ENCODE measurements at regions not wholly inside any gene's neighbourhood (a gene's known extent, or its start where the extent isn't known, plus 50 kb on each side); places are given as distances from the start of the nearest gene placed in this dataset.

- Histone ChIP-seq H4K5ac (ENCODE audit: insufficient read length, low read depth, low read length) (no peak overlapping the region), H2AFZ (ENCODE audit: low read length) (no peak overlapping the region), H4K8ac (replicated peaks; ENCODE audit: insufficient read length, low read depth, low read length) (no peak overlapping the region), H3K14ac (ENCODE audit: insufficient read depth, low read length) (no peak overlapping the region), H3K4me2 (ENCODE audit: insufficient read depth, insufficient read length, low read length) (no peak overlapping the region), H3K4ac (ENCODE audit: low read depth, low read length) (no peak overlapping the region), H3K23ac (ENCODE audit: insufficient read length, low read depth, low read length) (no peak overlapping the region), H2AK5ac (ENCODE audit: insufficient read length, low read length) (no peak overlapping the region), H3K23me2 (ENCODE audit: insufficient read length, low read depth, low read length, poor library complexity, severe bottlenecking) (no peaks in the 10 kb centered on the region), H3K18ac (ENCODE audit: insufficient read length, low read depth, low read length) (peak overlapping the region; percentile 18), H2BK20ac (ENCODE audit: low read depth, low read length, poor library complexity, severe bottlenecking) (no peak overlapping the region), H3K56ac (ENCODE audit: insufficient read length, low read depth, low read length) (no peak overlapping the region), H4K91ac (ENCODE audit: insufficient read length, low read depth, low read length) (no peak overlapping the region), H4K20me1 (ENCODE audit: control insufficient read depth, insufficient read depth, insufficient read length) (no peaks in the 10 kb centered on the region), H3K27me3 (ENCODE audit: insufficient read depth, low read length) (no peaks in the 10 kb centered on the region), H3K79me2 (ENCODE audit: insufficient read depth, low read length) (no peaks in the 10 kb centered on the region), H2BK120ac (ENCODE audit: low read depth, low read length, poor library complexity, severe bottlenecking) (no peak overlapping the region), H3K9me3 (ENCODE audit: control insufficient read depth, low read depth, low read length) (no peaks in the 10 kb centered on the region), H3K9ac (ENCODE audit: extremely low read depth, insufficient read length, low read length) (no peak overlapping the region), H2BK15ac (ENCODE audit: low read depth, low read length) (no peak overlapping the region), H3K4me1 (ENCODE audit: insufficient read depth, low read length) (peaks cover 8% of the 10 kb centered on the region; the same call in 1 of the 2 replicates), H3T11ph (ENCODE audit: low read length) (no peak overlapping the region), H3K27ac (ENCODE audit: insufficient read length, low read depth, low read length) (no peak overlapping the region), H2BK12ac (ENCODE audit: insufficient read length, low read depth, low read length) (no peak overlapping the region), H3K79me1 (ENCODE audit: insufficient read depth, low read depth, low read length, poor library complexity, severe bottlenecking) (no peaks in the 10 kb centered on the region), H2BK5ac (ENCODE audit: insufficient read length, low read length) (no peak overlapping the region)
- H3K27me3 Mint-ChIP-seq (ENCODE audit: low read depth) = no peaks in the 10 kb centered on the region; the same call in 1 of the 2 replicates
- no CpG with 5 or more reads among the region's 6 CpGs for WGBS (ENCODE audit: extremely low coverage, insufficient read length, low lambda C conversion rate)
- TF ChIP-seq CTCF (conservative IDR thresholded peaks at IDR 0.05) = no peak
- H3K4me3 Mint-ChIP-seq = peak overlapping the region; percentile 5 to 11; a peak in 1 of 5 replicates
- peaks cover 33 to 41% of the 10 kb centered on the region in 2 experiments for H3K4me1 Mint-ChIP-seq
- peak overlapping the region; percentile 11 to 78 (median 62) for H3K27ac Mint-ChIP-seq
- no peak for DNase-seq
- no peaks in the 10 kb centered on the region; a peak in 1 of 5 replicates for H3K9me3 Mint-ChIP-seq
- H3K36me3 Mint-ChIP-seq (ENCODE audit: insufficient read depth in 1 of 3, low read depth in 3 of 3) = no peaks in the 10 kb centered on the region; a peak in 1 of 7 replicates
Observed at GRCh38 chr2:64881037-64881492, 108.1 kb upstream of the SLC1A4 start.

Data from H9 (cell line).